ENCODE measurements at regions not wholly inside any gene's neighbourhood (a gene's known extent, or its start where the extent isn't known, plus 50 kb on each side); places are given as distances from the start of the nearest gene placed in this dataset.

DNA sequence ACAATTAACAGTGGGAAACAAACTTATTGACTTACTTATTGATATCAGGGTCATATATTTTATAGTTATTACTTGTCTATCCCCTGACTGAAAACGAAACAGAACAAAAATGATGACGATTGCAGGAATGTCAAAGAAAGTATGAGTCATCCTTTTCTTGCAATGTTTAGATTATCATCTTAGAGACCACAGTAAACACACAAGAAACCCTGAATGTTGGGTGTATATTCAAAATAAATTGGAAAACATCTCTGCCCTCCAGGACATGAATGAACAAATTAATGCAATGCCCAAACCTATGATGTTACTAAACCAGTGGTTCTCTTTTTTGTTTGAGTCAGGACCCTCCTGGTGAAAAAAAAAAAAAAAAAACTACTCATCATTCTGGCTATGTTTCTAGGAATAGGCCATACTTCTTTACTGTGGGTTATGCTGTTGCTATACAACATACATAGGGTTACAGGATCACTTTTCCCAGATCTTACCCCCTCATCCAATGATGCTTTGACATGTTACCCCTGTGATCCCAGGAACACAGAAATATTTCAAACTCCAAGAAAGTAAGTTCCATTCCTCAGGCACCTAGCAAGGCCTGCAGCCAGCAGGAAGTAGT is 623.4 kb upstream of the IGFBP3 start:
- DNase-seq (ENCODE audit: low read depth in 2 of 2), result peak; percentile 83 to 86
- H3K4me3 ChIP-seq (replicated peaks in 1 of 2; ENCODE audit: low read depth in 2 of 2, low read length in 2 of 2), result no peak overlapping the region
- TF ChIP-seq, protein P1, sequence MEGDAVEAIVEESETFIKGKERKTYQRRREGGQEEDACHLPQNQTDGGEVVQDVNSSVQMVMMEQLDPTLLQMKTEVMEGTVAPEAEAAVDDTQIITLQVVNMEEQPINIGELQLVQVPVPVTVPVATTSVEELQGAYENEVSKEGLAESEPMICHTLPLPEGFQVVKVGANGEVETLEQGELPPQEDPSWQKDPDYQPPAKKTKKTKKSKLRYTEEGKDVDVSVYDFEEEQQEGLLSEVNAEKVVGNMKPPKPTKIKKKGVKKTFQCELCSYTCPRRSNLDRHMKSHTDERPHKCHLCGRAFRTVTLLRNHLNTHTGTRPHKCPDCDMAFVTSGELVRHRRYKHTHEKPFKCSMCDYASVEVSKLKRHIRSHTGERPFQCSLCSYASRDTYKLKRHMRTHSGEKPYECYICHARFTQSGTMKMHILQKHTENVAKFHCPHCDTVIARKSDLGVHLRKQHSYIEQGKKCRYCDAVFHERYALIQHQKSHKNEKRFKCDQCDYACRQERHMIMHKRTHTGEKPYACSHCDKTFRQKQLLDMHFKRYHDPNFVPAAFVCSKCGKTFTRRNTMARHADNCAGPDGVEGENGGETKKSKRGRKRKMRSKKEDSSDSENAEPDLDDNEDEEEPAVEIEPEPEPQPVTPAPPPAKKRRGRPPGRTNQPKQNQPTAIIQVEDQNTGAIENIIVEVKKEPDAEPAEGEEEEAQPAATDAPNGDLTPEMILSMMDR (IDR thresholded peaks at IDR 0.05; ENCODE audit: low read depth, low read length), result no peak

DNA sequence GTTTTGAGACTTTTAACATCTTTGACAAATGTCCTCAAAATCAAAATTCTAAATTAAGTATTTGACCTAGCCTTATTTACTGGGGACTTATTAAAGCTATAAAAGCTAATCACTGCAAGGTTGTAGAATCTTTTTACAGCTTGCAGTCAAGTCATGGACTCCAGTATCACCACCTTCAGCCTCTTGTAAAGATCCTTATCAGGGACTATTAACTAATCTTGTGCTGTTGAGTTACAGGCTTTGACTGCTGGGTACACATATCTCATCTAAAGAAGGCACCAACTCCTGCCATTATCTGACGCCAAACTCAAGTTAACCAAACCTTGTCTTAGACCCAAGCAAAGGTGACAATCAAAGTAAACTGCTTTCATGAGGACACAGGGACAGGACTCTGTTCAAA is 621.0 kb upstream of the IGFBP3 start:
- TF ChIP-seq, protein P1 (IDR thresholded peaks at IDR 0.05; ENCODE audit: low read depth, low read length), result no peak
- H3K4me3 ChIP-seq (replicated peaks in 1 of 2; ENCODE audit: low read depth in 2 of 2, low read length in 2 of 2), result no peak overlapping the region
- no peak for DNase-seq (ENCODE audit: low read depth in 2 of 2)

DNA sequence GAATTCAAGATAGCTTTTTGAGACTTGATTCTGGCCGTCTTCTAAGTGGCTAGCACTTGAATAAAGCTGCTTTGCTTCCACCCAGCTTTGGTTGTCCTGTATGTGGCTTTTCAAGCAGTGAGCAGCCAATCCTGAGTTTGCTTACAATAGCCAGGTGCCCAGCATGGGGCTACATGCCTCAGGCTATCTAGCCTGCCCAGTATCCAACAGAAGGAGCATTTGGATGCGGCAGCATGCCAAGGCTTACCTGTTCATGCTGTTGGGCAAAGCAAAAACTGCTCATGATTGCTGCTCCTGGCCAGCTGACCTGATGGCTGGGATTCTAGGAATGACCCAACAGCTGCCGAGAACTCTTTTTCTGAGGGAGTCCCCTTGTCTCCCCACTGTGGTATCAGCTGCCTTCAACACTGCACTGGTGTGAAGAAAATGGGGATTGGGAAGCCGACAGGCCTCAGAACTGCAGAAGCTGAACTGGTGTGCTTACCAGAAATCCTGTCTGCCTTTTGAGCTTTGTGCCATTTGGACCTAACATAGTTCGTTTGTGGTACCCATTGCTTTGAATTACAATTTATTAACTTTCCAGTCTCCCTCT is 618.9 kb upstream of the IGFBP3 start:
- TF ChIP-seq, protein P1 (IDR thresholded peaks at IDR 0.05; ENCODE audit: low read depth, low read length), result no peak
- no peak for DNase-seq (ENCODE audit: low read depth in 2 of 2)
- H3K4me3 ChIP-seq (replicated peaks in 1 of 2; ENCODE audit: low read depth in 2 of 2, low read length in 2 of 2), result no peak overlapping the region

DNA sequence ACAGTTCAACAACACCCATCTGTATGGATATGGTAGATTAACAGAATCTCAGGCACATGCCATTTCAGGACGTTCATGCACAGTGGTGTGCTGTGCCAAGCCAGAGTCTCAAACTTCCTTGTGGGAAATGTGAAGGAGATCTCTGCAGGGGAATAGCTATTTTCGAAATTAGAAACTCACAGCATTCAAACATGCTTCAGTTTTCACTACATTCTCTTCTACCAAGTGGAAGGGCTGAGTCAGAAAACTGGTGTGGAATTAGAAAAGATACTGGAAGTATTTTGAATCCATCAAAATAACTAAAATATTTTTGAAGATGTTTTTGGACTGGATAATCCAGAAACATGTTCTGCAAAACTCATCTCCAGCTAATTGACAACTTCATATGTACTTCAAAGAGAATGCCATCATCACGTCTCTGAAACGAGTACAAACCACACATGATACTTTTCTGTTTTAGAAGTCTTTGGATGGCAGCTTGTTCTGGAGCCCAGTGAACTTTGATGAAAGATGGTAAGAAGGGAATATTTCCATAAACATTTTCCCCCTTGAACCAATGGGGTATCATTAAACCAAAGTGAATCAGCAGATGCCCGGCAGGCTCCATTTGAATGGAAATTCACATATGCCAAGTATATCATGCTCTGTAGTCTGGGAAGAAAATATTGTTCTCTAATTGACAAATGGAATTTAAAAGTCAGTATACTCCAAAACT is 616.3 kb upstream of the IGFBP3 start:
- DNase-seq (ENCODE audit: low read depth in 2 of 2), result no peak
- H3K4me3 ChIP-seq (replicated peaks in 1 of 2; ENCODE audit: low read depth in 2 of 2, low read length in 2 of 2), result no peak overlapping the region
- TF ChIP-seq, protein P1 (IDR thresholded peaks at IDR 0.05; ENCODE audit: low read depth, low read length), result no peak

DNA sequence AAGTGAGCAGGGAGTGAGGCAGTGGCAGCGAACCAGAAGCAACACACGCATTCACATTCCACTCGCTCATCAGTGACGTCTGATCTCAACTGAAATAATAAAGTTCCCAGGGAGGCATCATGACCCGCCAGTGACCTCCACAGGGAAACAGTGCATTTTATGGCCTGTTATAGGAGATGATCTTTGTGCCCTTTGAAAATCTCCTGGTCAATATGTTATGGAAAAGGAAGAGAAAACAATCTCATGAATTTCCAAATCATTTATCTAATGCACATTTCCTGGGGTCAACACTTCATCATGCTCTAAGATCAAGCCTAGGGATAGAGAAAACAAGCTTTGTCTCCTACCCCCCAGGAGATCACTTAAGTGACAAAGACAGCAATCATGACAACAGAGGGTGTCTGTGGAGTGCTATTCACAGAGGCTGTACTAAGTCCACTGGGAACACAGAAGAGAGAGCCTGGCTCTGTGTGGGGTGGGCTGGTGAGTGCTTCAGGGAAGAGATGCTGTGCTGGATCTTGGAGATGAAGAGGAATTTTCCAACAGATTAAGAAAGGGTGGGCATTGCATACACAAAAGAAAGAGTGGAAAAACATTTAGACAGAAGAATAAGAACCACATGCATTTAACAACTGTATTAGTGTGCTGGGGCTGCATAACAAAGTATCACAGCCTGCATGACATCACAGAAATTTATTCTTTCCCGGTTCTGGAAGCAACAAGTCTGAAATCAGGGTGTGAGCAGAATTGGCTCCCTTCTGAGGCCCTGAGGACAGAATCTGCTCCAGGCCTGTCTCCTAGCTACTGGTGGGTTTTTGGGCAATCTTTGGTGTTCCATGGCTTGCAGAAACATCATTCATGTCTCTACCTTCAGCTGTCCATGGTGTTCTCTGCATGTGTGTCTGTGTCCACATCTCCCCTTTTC is 613.9 kb upstream of the IGFBP3 start:
- peak; percentile 88 to 89 for DNase-seq (ENCODE audit: low read depth in 2 of 2)
- TF ChIP-seq, protein P1 (IDR thresholded peaks at IDR 0.05; ENCODE audit: low read depth, low read length), result no peak
- H3K4me3 ChIP-seq (replicated peaks in 1 of 2; ENCODE audit: low read depth in 2 of 2, low read length in 2 of 2), result no peak overlapping the region

DNA sequence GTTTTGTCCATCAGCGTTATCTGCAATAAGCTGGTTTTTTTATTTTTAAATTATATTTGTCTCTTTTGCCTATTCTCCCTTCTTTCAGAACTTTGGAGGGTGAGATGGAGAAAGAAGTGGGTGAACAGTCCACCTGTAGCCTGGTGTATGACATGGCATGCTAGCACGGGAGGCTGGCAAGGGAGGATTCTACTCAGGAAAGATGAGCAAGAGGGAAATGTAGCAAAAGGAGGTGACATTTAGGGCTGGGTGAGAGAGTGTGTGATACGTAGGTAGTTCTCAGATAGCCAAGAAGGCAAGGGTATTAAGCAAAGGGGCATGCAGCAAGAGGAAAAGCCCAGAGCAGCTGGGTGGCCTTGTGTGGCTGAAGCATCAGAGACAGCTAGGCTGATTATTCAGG is 612.9 kb upstream of the IGFBP3 start:
- H3K4me3 ChIP-seq (replicated peaks in 1 of 2; ENCODE audit: low read depth in 2 of 2, low read length in 2 of 2), result no peak overlapping the region
- no peak for DNase-seq (ENCODE audit: low read depth in 2 of 2)
- TF ChIP-seq, protein P1 (IDR thresholded peaks at IDR 0.05; ENCODE audit: low read depth, low read length), result no peak
